HG03045 (cell line): ENCODE measurements at regions not wholly inside any gene's neighbourhood (a gene's known extent, or its start where the extent isn't known, plus 50 kb on each side); places are given as distances from the start of the nearest gene placed in this dataset.

ENCODE experiments used
- ATAC-seq: cut with Tn5 transposase; IDR thresholded peaks from one replicate; pipeline ENCODE4 v1.9.1; 2021; ENCODE audit warnings: mild to moderate bottlenecking, moderate library complexity; ENCODE audit not compliant: unreplicated experiment

- no peak for ATAC-seq
These were observed 105.0 kb downstream of the ACER2 start for GRCh38 chr9:19513671-19514275.

DNA sequence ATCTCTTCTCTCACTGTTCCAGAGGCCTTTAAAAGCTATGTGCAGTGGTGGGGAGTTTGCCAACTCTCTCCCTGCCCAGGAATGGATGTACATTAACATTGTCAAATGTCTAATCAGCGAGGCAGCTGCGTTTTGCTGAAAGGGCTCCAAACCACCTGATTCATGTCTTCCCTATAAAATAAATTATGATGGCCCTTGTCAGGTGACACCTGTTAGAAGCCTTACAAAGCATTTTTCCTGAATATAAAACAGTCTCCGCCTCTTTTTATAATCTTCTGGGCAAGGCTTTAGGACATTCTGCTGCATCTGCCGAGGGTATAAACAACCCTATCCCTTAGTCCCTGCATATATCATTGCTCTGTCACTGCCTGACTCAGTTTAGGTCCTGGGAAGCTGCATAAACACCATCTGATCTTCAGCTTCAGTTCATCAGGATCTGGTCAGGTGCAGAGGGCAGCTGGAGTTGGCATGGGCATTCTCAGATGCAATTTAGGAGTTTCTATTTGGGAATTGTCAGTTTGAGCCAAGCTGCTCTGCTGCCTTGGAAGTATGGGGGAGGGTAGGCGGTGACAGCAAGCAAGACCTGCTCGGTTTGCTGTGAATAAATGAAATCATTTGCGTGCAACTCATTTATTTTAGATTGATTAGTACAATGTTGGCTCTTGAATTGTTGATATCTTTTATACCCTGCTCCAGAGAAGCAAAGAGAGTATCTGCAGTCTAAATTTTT is 103.5 kb downstream of the ACER2 start:
- ATAC-seq, result no peak

GRCh38 chr9:19511694-19512093 is 102.9 kb downstream of the ACER2 start:
- ATAC-seq, result no peak

DNA sequence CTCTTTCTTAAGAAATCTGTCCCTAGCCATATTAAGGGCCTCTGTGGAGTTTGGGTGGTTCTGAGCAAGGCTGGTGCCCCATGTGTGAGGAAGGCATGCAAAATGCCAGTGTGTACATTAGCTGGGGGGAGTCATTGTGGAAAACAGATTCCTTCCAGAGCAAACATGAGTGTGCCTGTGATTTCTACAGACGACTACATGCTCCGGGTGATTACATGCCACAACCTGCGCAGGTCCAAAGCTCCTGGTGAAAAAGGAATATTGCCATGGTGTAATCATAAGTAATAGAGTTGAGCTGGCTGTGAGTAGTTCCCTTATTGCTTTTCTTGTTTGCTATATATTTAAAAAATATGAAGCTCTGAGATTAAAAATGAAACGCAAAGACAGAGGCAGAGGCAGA is 102.1 kb downstream of the ACER2 start:
- no peak for ATAC-seq
